SK-N-SH treated with all-trans-retinoic acid at 6 μM for 48 hours (cell line): ENCODE measurements at regions not wholly inside any gene's neighbourhood (a gene's known extent, or its start where the extent isn't known, plus 50 kb on each side); places are given as distances from the start of the nearest gene placed in this dataset.

Experiments
- ATAC-seq: fragments of 200-7000 bp; cut with Tn5 transposase; 3 replicates; pipeline ENCODE4 v1.9.1; 2020; ENCODE audit warnings: mild to moderate bottlenecking, moderate library complexity
- ARNTL ChIP-seq: fragments of 450-650 bp; formaldehyde crosslinking; IDR thresholded peaks from 2 replicates; pipeline ENCODE4 v1.5.0; 2020; ENCODE audit warnings: low read depth, mild to moderate bottlenecking, moderate library complexity, borderline replicate concordance
- BACH2 ChIP-seq: fragments of 250-450 bp; sonication (Bioruptor Pico); IDR thresholded peaks from 2 replicates; pipeline ENCODE4 v1.9.0; 2021; ENCODE audit warnings: mild to moderate bottlenecking, borderline replicate concordance
- CSDC2 ChIP-seq: fragments of 250-450 bp; sonication (Bioruptor Pico); IDR thresholded peaks from 2 replicates; pipeline ENCODE4 v1.5.0; 2020; ENCODE audit warnings: mild to moderate bottlenecking, moderate library complexity
- ESRRG ChIP-seq: fragments of 250-450 bp; sonication (Bioruptor Pico); IDR thresholded peaks from 2 replicates; pipeline ENCODE4 v1.6.1; 2021; ENCODE audit warnings: mild to moderate bottlenecking
- GLIS3 ChIP-seq: fragments of 250-450 bp; sonication (Bioruptor Pico); IDR thresholded peaks from 2 replicates; pipeline ENCODE4 v1.5.0; 2020; ENCODE audit warnings: mild to moderate bottlenecking, moderate library complexity
- ISL1 ChIP-seq: fragments of 250-450 bp; sonication (Bioruptor Pico); IDR thresholded peaks from 2 replicates; pipeline ENCODE4 v2.1.2; 2022; ENCODE audit warnings: mild to moderate bottlenecking, moderate library complexity
- OSR1 ChIP-seq: fragments of 250-450 bp; sonication (Bioruptor Pico); IDR thresholded peaks from 2 replicates; pipeline ENCODE4 v1.8.0; 2022; ENCODE audit warnings: moderate library complexity, mild to moderate bottlenecking, inconsistent platforms
- PPARA ChIP-seq: fragments of 250-450 bp; sonication (Bioruptor Pico); IDR thresholded peaks from 2 replicates; pipeline ENCODE4 v1.5.0; 2020; ENCODE audit warnings: mild to moderate bottlenecking, borderline replicate concordance
- RARB ChIP-seq: fragments of 250-450 bp; sonication (Bioruptor Pico); IDR thresholded peaks from 2 replicates; pipeline ENCODE4 v1.8.0; 2021; ENCODE audit warnings: mild to moderate bottlenecking, moderate library complexity
- SNAI2 ChIP-seq: fragments of 250-450 bp; sonication (Bioruptor Pico); IDR thresholded peaks from 2 replicates; pipeline ENCODE4 v1.5.0; 2020; ENCODE audit warnings: mild to moderate bottlenecking, moderate library complexity
- TCF4 ChIP-seq: fragments of 250-450 bp; sonication (Bioruptor Pico); IDR thresholded peaks from 2 replicates; pipeline ENCODE4 v1.8.0; 2021; ENCODE audit warnings: mild to moderate bottlenecking, moderate library complexity, borderline replicate concordance
- TOX ChIP-seq: fragments of 250-450 bp; sonication (Bioruptor Pico); IDR thresholded peaks from 2 replicates; pipeline ENCODE4 v1.8.0; 2021; ENCODE audit warnings: mild to moderate bottlenecking, moderate library complexity, borderline replicate concordance
- ZC3H10 ChIP-seq: fragments of 250-450 bp; sonication (Bioruptor Pico); IDR thresholded peaks from 2 replicates; pipeline ENCODE4 v1.5.1; 2021; ENCODE audit warnings: mild to moderate bottlenecking, moderate library complexity
- ZFP3 ChIP-seq: fragments of 250-450 bp; sonication (Bioruptor Pico); IDR thresholded peaks from 2 replicates; pipeline ENCODE4 v1.5.0; 2020; ENCODE audit warnings: mild to moderate bottlenecking, moderate library complexity
- ZFP30 ChIP-seq: fragments of 450-650 bp; formaldehyde crosslinking; IDR thresholded peaks from 2 replicates; pipeline ENCODE4 v1.5.0; 2022; ENCODE audit warnings: mild to moderate bottlenecking, moderate library complexity
- ZNF565 ChIP-seq: fragments of 450-650 bp; formaldehyde crosslinking; conservative IDR thresholded peaks from 2 replicates; pipeline ENCODE4 v1.5.0; 2020; ENCODE audit warnings: low read depth, mild to moderate bottlenecking, moderate library complexity
- ZNF70 ChIP-seq: fragments of 450-650 bp; formaldehyde crosslinking; IDR thresholded peaks from 2 replicates; pipeline ENCODE4 v1.5.0; 2020; ENCODE audit warnings: mild to moderate bottlenecking, moderate library complexity
- ZNF8 ChIP-seq: fragments of 450-650 bp; formaldehyde crosslinking; IDR thresholded peaks from 2 replicates; pipeline ENCODE4 v1.5.0; 2020; ENCODE audit warnings: mild to moderate bottlenecking, moderate library complexity
- TF ChIP-seq, protein P1 (sequence below): fragments of 250-450 bp; sonication (Bioruptor Pico); IDR thresholded peaks from 2 replicates; pipeline ENCODE4 v1.5.1; 2020; ENCODE audit warnings: low read depth, mild to moderate bottlenecking, moderate library complexity
- TF ChIP-seq, protein P2 (sequence below): fragments of 250-450 bp; sonication (Bioruptor Pico); IDR thresholded peaks from 2 replicates; pipeline ENCODE4 v1.5.1; 2021; ENCODE audit warnings: mild to moderate bottlenecking, moderate library complexity
- TF ChIP-seq, protein P3 (sequence below): fragments of 250-450 bp; sonication (Bioruptor Pico); IDR thresholded peaks from 2 replicates; pipeline ENCODE4 v1.8.0; 2021; ENCODE audit warnings: low read depth, mild to moderate bottlenecking, moderate library complexity, borderline replicate concordance
- TF ChIP-seq, protein P4 (sequence below): fragments of 250-450 bp; sonication (Bioruptor Pico); IDR thresholded peaks from 2 replicates; pipeline ENCODE4 v1.8.0; 2020; ENCODE audit warnings: mild to moderate bottlenecking, moderate library complexity, borderline replicate concordance

DNA sequence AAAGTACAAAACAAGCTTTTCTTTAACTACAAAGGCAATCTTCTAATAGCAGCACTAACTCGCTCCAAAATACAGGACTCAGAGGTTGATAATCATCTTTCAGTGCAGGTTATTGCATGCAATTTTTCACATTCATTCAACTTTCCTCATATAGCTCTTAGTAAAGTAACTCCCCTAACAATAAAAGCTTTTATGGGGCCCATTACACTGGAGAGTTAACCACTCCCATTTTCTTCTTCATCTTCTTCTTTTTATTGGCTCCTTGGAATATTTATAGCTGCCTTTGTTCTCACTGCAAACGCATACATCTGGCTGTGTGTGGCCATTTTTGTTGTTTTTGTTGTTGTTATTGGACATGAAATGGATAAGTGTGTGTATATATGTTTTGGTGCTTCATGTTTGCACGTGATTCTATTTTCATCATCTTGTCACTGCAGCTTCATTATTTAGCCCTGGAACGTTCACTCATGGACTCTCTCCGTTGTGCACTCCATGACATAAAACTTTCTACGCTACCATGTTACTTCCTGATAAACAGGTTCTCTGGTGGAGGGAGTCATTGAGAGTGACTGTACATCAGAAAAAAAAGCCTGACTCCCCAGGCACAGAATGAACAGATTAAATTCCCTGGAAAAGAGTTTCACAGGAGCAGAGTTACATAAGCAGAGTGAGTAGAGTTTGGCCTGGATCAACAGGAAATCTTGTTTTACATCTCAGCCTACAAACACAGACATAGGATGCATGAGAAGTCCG lies 236.4 kb upstream of the SP4 start:
- no peak for ATAC-seq
- no peak for TF ChIP-seq ZNF8 (CRISPR knock-in tag)
- no peak for TF ChIP-seq SNAI2
- TF ChIP-seq ZC3H10 (CRISPR knock-in tag): no peak
- no peak for TF ChIP-seq BACH2 (CRISPR knock-in tag)
- TF ChIP-seq GLIS3: no peak
- TF ChIP-seq, protein P1, sequence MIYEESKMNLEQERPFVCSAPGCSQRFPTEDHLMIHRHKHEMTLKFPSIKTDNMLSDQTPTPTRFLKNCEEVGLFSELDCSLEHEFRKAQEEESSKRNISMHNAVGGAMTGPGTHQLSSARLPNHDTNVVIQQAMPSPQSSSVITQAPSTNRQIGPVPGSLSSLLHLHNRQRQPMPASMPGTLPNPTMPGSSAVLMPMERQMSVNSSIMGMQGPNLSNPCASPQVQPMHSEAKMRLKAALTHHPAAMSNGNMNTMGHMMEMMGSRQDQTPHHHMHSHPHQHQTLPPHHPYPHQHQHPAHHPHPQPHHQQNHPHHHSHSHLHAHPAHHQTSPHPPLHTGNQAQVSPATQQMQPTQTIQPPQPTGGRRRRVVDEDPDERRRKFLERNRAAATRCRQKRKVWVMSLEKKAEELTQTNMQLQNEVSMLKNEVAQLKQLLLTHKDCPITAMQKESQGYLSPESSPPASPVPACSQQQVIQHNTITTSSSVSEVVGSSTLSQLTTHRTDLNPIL (CRISPR knock-in tag): no peak
- no peak for TF ChIP-seq CSDC2 (CRISPR knock-in tag)
- TF ChIP-seq ZNF565 (CRISPR knock-in tag): no peak
- TF ChIP-seq ZFP3 (CRISPR knock-in tag): no peak
- no peak for TF ChIP-seq TCF4 (CRISPR knock-in tag)
- no peak for TF ChIP-seq ISL1
- no peak for TF ChIP-seq ZNF70
- TF ChIP-seq ARNTL (CRISPR knock-in tag): no peak
- TF ChIP-seq ZFP30 (CRISPR knock-in tag): no peak
- TF ChIP-seq RARB: no peak
- TF ChIP-seq, protein P2, sequence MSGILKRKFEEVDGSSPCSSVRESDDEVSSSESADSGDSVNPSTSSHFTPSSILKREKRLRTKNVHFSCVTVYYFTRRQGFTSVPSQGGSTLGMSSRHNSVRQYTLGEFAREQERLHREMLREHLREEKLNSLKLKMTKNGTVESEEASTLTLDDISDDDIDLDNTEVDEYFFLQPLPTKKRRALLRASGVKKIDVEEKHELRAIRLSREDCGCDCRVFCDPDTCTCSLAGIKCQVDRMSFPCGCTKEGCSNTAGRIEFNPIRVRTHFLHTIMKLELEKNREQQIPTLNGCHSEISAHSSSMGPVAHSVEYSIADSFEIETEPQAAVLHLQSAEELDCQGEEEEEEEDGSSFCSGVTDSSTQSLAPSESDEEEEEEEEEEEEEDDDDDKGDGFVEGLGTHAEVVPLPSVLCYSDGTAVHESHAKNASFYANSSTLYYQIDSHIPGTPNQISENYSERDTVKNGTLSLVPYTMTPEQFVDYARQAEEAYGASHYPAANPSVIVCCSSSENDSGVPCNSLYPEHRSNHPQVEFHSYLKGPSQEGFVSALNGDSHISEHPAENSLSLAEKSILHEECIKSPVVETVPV (CRISPR knock-in tag): no peak
- no peak for TF ChIP-seq ESRRG

DNA sequence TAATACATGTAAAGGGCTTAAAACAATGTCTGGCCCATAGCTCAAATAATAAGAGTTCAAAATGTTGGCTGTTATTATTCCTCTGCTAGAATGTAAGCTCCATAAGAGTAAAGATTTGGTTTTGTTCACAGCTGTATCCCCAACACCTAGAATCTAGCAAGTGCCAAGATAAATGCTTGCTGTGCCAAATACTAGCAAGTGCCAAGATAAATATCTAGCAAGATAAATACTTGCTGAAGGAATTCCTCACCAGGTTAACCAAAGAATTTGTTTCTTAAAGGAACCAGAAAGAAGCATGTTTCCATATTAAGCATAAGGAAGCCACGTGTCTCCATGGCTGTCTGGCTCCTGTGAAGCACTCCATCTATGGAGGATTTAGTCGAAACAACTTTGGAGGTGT lies 235.2 kb upstream of the SP4 start:
- no peak for ATAC-seq
- TF ChIP-seq SNAI2 (no peak), ZC3H10 (CRISPR knock-in tag) (no peak), OSR1 (no peak), ARNTL (CRISPR knock-in tag) (no peak), ZNF70 (no peak), PPARA (CRISPR knock-in tag) (no peak)

DNA sequence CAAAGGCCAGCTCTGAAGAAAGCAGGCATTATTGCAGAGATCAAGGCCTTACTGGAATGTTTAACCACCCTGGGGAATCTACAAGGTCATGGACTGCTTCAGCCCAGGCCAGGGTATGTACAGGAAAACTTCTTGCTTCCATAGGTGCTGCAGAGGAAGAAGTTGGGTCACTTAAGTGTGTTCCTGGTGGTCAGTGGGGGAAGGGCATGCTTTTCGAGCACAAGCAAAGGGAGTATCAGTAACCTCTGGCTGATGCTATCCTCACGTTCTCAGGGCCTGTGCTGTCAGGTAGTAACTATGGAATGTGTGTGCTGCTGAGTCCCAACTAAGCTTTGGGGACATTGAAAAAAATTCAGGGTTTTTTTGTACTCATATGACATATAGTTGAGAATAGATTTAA lies 234.0 kb upstream of the SP4 start:
- no peak for TF ChIP-seq CSDC2 (CRISPR knock-in tag)
- no peak for ATAC-seq

DNA sequence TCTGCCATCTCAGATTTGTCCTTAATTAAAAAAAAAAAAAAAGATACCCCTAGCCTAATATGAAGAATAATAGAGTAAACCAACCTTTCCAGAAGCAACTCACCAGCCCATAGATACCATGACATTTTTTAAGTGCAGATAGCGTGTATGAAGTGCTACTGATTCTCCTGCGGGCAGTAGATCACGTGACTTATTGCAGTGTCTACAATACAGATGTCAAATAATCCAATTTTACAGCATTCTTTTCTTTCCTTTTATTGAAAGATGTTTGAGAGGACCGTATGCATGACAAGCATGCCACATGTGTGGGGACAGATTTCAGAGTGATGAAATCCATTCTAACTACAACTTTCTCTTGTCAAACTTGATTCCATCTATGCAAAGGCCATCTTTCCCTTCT lies 232.9 kb upstream of the SP4 start:
- ATAC-seq: no peak
- TF ChIP-seq ZNF565 (CRISPR knock-in tag): no peak
- TF ChIP-seq, protein P3, sequence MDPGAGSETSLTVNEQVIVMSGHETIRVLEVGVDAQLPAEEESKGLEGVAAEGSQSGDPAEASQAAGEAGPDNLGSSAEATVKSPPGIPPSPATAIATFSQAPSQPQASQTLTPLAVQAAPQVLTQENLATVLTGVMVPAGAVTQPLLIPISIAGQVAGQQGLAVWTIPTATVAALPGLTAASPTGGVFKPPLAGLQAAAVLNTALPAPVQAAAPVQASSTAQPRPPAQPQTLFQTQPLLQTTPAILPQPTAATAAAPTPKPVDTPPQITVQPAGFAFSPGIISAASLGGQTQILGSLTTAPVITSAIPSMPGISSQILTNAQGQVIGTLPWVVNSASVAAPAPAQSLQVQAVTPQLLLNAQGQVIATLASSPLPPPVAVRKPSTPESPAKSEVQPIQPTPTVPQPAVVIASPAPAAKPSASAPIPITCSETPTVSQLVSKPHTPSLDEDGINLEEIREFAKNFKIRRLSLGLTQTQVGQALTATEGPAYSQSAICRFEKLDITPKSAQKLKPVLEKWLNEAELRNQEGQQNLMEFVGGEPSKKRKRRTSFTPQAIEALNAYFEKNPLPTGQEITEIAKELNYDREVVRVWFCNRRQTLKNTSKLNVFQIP (CRISPR knock-in tag): no peak

DNA sequence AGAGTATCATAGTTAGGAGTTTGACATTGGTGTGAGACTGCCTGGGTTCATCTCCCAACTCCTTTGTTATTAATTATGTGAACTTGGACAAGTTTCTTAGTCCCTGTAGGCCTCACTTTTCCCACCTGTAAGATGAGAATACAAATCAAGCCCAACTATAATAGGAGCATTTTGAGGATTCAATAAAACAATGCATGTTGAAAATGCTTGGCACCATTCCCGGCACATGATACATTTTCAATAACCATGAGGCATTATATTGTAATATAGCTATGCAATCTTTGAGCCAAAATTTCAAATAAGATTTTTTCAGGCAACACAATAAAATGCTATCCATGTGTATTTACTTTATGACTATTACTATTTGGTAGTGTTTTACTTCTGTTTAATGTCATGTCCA lies 229.0 kb upstream of the SP4 start:
- no peak for ATAC-seq
- no peak for TF ChIP-seq SNAI2
- no peak for TF ChIP-seq ARNTL (CRISPR knock-in tag)
- TF ChIP-seq, protein P4, sequence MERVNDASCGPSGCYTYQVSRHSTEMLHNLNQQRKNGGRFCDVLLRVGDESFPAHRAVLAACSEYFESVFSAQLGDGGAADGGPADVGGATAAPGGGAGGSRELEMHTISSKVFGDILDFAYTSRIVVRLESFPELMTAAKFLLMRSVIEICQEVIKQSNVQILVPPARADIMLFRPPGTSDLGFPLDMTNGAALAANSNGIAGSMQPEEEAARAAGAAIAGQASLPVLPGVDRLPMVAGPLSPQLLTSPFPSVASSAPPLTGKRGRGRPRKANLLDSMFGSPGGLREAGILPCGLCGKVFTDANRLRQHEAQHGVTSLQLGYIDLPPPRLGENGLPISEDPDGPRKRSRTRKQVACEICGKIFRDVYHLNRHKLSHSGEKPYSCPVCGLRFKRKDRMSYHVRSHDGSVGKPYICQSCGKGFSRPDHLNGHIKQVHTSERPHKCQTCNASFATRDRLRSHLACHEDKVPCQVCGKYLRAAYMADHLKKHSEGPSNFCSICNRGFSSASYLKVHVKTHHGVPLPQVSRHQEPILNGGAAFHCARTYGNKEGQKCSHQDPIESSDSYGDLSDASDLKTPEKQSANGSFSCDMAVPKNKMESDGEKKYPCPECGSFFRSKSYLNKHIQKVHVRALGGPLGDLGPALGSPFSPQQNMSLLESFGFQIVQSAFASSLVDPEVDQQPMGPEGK (CRISPR knock-in tag): no peak
- no peak for TF ChIP-seq ZNF8 (CRISPR knock-in tag)
- no peak for TF ChIP-seq TOX (CRISPR knock-in tag)
- TF ChIP-seq, protein P2 (CRISPR knock-in tag): no peak
- no peak for TF ChIP-seq ZNF70
- TF ChIP-seq ZC3H10 (CRISPR knock-in tag): no peak
- TF ChIP-seq, protein P3 (CRISPR knock-in tag): no peak
- TF ChIP-seq, protein P1 (CRISPR knock-in tag): no peak
